T47D (cell line): ENCODE measurements at regions not wholly inside any gene's neighbourhood (a gene's known extent, or its start where the extent isn't known, plus 50 kb on each side); places are given as distances from the start of the nearest gene placed in this dataset.
"Not testable (repeated sequence)": the region's sequence is repeated elsewhere in the genome, so short reads cannot be mapped to it uniquely, and the experiment has no call there.

ENCODE experiments used
- DNase-seq, 2 experiments: peaks; one replicate each; pipeline versions ENCODE4 v3.0.0 to v3.0.0-alpha.2; 2011 to 2012; ENCODE audit warnings: low read depth in 1 of 2, low spot score in 1 of 2
- JUND ChIP-seq: IDR thresholded peaks from 2 replicates; pipeline ENCODE4 v1.6.1; 2012; ENCODE audit warnings: low read depth
- in situ Hi-C: cut with HindIII; loops from 2 replicates; pipeline ENCODE4 v1.10.0; 2016; ENCODE audit warnings: low sequenced_read_pairs, low pct_unique_long_range_greater_than_20kb

DNA sequence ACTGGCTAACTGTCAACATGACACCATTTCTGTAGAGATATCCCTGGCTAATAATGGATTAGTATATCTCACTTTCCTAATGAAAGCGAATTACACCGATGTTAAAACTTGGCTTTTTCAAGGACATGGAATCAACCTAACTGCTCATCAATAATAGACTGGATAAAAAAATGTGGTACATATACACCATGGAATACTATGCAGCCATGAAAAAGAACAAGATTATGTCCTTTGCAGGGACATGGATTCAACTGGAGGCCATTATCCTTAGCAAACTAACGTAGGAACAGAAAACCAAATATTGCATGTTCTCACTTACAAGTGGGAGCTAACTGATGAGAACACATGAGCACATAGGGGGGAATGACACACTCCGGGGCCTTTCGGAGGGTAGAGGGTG is 62.6 kb downstream of the ZIC1 start:
- in situ Hi-C loops = no loop called here
- TF ChIP-seq JUND = no peak
- DNase-seq = no peak

GRCh38 chr3:147472846-147473245 is 63.7 kb downstream of the ZIC1 start:
- in situ Hi-C loops = no loop called here
- no peak for DNase-seq
- no peak for TF ChIP-seq JUND

- TF ChIP-seq JUND = no peak
These were observed 74.0 kb downstream of the ZIC1 start for GRCh38 chr3:147483145-147483544.

DNA sequence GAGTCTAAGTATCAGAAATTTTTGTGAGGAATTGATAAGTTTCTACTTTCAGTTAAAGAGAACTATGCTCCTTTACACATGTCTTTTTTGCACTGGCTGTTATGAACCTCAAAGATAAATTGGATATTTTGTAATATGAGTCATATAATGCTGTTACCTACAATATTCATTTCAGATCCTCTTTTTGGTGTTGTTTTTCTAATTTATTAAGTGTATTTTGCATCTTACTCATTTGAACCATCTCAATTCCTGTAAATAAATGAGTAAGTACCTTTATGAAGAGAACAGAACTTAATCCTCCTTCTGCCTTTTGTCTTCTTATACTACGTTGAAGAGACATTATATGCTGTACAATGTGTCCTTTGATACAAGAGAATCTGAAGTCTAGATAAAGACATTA is 74.4 kb downstream of the ZIC1 start:
- in situ Hi-C loops = no loop called here
- no peak for TF ChIP-seq JUND
- no peak for DNase-seq

More at GRCh38 chr3:147483145-147483544, 74.0 kb downstream of the ZIC1 start:
- in situ Hi-C loops = no loop called here
- DNase-seq = no peak

- DNase-seq = no peak
- no peak for TF ChIP-seq JUND
- in situ Hi-C loops = no loop called here
These were observed 83.9 kb downstream of the ZIC1 start for GRCh38 chr3:147493065-147493464.

DNA sequence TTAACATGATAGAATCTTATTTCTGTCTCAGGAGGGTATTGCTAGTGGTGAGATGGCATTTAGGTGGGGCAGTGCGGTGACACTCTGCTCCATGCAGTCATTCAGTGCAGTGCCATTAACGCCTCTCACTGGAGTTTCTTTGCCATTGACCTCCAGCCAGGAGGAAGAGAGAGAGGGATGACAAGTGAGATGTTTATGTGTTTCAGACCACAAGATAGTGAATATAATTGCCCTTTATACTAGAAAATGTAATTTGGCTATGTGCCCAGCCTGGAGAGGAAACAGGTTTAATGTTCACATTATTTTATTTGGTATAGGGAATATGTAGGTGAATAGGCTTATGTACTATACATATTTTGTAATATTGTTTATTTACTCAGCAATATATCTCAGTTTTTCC is 84.5 kb downstream of the ZIC1 start:
- in situ Hi-C loops = no loop called here

DNA sequence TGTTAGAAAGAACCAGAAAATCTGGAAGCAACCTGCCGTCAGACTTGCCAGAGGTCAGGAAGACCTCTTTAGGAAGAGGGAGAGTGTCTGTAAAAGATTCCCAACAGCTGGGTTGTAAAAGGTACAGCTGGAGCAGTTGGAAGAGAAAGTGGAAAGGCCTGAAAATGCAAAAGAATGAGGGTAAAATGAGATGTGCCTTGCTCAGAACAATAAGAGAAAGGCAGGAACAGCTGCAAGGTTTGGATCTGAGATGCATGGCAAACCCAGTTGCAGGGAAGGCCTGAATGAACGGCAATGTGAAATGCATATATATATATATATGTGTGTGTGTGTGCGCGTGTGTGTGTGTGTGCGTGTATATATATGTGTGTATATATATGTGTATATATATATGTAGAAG is 88.1 kb downstream of the ZIC1 start:
- TF ChIP-seq JUND = no peak
- in situ Hi-C loops = no loop called here
- DNase-seq = no peak

More for the DNA sequence above, 84.5 kb downstream of the ZIC1 start:
- no peak for DNase-seq
- no peak for TF ChIP-seq JUND

DNA sequence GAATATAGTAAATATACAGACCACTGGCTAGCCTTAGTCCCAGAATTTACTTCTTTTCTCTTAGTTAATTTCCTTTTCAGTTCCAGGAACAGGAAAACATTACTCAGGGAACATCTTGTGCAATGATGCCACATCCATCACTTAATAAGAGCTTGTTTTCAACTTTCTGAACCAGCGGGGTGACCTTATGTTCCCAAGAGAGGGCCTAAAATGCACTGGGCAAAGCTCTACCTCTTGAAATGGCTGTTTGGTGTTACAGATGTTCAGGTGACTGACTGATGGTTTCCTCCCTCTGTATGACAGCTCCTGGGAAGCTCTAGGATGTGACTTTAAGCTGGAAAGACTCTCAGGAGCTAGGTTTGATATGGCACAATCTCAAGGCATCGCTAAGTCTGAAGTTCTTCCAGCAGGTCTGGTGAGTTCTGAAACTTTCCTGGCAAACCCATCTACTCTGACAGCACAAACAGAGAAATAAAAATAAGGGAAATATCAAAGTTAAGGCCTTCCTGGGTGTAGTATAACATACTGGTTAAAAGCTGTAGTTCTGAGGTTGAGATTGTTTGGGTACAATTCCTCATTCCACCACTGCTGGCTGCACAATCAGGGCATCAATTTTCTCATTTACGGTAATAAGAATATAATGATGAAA is 98.6 kb downstream of the ZIC1 start:
- in situ Hi-C loops = no loop called here
- DNase-seq = no peak
- TF ChIP-seq JUND = no peak

- DNase-seq = no peak
- TF ChIP-seq JUND = no peak
- in situ Hi-C loops = no loop called here
These were observed 100.3 kb downstream of the ZIC1 start for GRCh38 chr3:147509448-147509847.

DNA sequence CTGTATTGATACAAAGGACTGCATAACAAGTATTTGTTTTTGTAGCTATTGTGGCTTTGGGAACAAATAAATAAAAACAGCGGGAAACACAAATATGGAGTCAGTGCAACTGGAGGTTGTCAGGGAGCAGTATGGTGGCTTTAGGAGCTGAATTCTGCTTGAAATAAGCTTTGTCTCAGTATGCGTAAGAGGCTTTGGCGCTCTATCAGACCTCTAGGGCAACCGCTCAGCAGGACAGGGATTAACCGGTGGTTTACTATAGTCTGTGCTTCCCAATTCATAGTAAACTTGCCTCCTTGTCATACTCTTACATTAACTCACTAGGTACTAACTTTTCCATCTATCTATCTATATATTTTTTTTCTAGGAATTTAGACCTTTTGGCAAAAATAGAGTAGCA is 104.6 kb downstream of the ZIC1 start:
- DNase-seq = no peak
- TF ChIP-seq JUND = no peak
- in situ Hi-C loops = no loop called here

DNA sequence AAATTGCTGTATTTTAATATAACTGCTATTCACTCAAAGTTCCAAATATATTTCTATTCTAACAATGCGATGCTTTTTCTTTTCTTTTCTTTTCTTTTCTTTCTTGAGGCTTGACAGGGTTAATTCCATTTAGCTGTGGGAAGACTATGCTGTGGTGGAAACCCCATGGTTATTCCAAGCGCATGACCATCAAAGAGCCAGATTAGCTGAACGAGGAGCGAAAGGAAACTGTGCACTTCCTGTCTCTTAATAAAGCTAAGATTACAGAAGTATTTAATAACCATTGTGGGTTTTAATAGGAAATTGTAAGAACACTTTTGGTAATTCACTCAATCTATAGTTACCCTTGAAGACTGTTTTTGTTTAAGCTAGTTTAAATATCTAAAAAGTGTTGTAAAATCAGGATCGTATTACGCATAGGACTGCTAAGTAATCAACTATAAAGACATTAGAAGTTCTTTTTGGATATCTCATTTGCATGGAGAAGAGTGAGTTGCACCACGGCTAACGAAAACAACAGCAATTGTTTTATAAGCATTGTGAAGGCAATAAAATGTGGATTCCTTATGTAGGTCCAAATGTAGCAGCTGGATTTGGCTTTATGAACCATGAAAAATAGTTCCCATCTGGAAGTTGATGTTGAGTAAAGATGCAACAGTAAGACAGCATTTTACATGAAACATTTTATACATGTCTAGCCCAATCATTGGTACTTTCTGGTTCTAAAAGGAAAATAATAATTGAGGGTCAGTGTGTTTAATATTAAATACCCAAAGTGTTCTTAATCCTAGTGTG is 105.4 kb downstream of the ZIC1 start:
- TF ChIP-seq JUND = no peak
- in situ Hi-C loops = no loop called here
- DNase-seq = no peak

DNA sequence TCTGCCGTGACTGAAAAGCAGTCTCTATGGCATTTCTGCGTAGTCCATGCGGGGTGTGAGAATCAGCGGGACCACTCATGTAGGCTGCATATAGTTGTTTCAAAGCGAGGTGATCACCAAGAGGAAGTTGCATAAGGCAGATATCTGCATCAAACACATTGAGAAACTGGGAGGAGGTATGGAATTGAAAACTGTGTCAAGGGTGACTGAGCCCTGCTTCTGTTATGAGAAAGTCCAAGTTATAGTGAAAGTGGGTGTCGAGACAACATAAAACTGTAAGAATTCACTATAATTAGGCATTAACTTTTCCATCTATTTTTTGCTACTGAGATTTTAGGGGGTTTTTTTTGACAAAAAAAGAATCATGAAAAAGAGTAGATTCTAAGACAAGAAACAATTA is 109.3 kb downstream of the ZIC1 start:
- DNase-seq = no peak
- in situ Hi-C loops = no loop called here
- no peak for TF ChIP-seq JUND

DNA sequence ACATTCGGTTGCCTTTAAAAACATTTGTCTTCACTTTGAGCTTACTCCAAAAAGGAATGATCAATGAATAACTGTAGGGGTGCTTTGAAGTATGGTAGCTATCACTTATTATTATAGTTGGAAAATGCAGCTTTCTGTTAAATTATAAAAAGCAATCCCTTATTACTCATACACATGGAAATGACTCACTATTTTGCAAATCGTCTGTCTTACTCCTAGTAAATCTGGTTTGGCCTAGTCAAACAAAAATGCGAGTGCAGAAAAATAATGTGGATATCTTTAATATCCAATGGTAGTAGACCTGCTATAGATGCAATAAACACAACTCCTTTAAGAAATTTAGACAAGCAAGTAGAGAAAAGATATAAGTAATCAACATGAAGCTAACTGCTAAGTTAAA is 112.5 kb downstream of the ZIC1 start:
- no peak for DNase-seq
- in situ Hi-C loops = no loop called here
- no peak for TF ChIP-seq JUND

DNA sequence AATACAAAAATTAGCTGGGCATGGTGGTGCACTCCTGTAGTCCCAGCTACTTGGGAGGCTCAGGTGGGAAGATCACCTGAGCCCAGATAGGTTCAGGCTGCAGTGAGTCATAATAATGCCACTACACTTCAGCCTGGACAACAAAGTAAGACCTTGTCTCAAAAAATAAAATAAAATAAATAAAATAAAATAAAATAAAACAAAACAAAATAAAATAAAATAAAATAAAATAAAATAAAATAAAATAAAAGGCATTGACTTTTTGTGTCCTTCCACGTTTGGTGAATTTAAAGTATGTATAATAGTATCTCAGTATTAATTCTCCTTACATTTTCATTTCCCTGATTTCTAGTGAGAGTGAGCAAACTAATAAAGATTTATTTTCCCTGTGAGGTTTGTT is 113.6 kb downstream of the ZIC1 start:
- in situ Hi-C loops, DNase-seq: not testable (repeated sequence)
